ENCODE measurements at regions not wholly inside any gene's neighbourhood (a gene's known extent, or its start where the extent isn't known, plus 50 kb on each side); places are given as distances from the start of the nearest gene placed in this dataset.

- TF ChIP-seq, protein P1, sequence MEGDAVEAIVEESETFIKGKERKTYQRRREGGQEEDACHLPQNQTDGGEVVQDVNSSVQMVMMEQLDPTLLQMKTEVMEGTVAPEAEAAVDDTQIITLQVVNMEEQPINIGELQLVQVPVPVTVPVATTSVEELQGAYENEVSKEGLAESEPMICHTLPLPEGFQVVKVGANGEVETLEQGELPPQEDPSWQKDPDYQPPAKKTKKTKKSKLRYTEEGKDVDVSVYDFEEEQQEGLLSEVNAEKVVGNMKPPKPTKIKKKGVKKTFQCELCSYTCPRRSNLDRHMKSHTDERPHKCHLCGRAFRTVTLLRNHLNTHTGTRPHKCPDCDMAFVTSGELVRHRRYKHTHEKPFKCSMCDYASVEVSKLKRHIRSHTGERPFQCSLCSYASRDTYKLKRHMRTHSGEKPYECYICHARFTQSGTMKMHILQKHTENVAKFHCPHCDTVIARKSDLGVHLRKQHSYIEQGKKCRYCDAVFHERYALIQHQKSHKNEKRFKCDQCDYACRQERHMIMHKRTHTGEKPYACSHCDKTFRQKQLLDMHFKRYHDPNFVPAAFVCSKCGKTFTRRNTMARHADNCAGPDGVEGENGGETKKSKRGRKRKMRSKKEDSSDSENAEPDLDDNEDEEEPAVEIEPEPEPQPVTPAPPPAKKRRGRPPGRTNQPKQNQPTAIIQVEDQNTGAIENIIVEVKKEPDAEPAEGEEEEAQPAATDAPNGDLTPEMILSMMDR (IDR thresholded peaks at IDR 0.05), result no peak
- TF ChIP-seq POLR2AphosphoS5 (IDR thresholded peaks at IDR 0.05), result no peak
- no peak for TF ChIP-seq EP300 (IDR thresholded peaks at IDR 0.05)
- no peak for TF ChIP-seq POLR2A (IDR thresholded peaks at IDR 0.05)
These were observed 578.1 kb downstream of the AJAP1 start for GRCh38 chr1:5232537-5232936.
